OCI-LY1 (cell line): ENCODE measurements at regions not wholly inside any gene's neighbourhood (a gene's known extent, or its start where the extent isn't known, plus 50 kb on each side); places are given as distances from the start of the nearest gene placed in this dataset.

Source experiments
- EZH2 ChIP-seq: fragments of 200-600 bp; sonication (generic), shearing (Covaris generic); IDR thresholded peaks from 2 replicates; pipeline ENCODE4 v1.8.0; 2017; ENCODE audit warnings: borderline replicate concordance, mixed run types, mild to moderate bottlenecking, antibody characterized with exemption, low read length, moderate library complexity, mixed read lengths
- TF ChIP-seq, protein P1 (sequence below): fragments of 200-600 bp; sonication (generic), shearing (Covaris generic); IDR thresholded peaks from 2 replicates; pipeline ENCODE4 v1.5.1; 2017; ENCODE audit warnings: mild to moderate bottlenecking, antibody characterized with exemption, low read length, moderate library complexity, mixed read lengths

DNA sequence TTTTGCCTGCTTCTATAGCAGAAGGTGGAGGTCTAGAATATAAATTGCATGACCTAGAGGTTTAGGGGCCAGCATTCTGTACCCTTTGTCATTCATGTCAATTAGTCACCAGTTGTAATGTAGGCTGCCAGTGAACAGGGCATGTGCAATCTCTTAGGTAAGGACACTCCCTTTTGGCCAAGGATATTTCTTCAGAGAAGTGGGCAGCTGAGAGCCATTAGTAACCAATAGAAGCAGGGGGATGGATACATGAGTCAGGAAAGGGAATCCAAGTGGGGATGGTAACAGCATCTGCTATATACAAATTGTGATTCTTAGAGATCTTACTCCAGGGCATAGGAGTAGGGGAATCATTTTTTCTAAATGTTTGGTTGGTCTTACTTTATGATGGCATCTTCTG, 494.2 kb upstream of the JAG1 start:
- TF ChIP-seq, protein P1, sequence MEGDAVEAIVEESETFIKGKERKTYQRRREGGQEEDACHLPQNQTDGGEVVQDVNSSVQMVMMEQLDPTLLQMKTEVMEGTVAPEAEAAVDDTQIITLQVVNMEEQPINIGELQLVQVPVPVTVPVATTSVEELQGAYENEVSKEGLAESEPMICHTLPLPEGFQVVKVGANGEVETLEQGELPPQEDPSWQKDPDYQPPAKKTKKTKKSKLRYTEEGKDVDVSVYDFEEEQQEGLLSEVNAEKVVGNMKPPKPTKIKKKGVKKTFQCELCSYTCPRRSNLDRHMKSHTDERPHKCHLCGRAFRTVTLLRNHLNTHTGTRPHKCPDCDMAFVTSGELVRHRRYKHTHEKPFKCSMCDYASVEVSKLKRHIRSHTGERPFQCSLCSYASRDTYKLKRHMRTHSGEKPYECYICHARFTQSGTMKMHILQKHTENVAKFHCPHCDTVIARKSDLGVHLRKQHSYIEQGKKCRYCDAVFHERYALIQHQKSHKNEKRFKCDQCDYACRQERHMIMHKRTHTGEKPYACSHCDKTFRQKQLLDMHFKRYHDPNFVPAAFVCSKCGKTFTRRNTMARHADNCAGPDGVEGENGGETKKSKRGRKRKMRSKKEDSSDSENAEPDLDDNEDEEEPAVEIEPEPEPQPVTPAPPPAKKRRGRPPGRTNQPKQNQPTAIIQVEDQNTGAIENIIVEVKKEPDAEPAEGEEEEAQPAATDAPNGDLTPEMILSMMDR, result no peak
- TF ChIP-seq EZH2, result no peak
